Fibroblast of lung (primary cell): ENCODE measurements at regions not wholly inside any gene's neighbourhood (a gene's known extent, or its start where the extent isn't known, plus 50 kb on each side); places are given as distances from the start of the nearest gene placed in this dataset.
A peak's percentile ranks its signal among the peaks of the same experiment; 100 is the strongest.
"Not testable (repeated sequence)": the region's sequence is repeated elsewhere in the genome, so short reads cannot be mapped to it uniquely, and the experiment has no call there.

Experiments used
- DNase-seq, 2 donors: peaks; one replicate each; pipeline versions ENCODE4 v3.0.0 to v3.0.0-alpha.2; 2010; ENCODE audit warnings: low read depth in 2 of 2
- H2AFZ ChIP-seq: 2 replicates; pipeline ENCODE4 v1.5.1; 2012; ENCODE audit warnings: low read length, control low read depth, inconsistent platforms
- H3K27ac ChIP-seq: 2 replicates; pipeline ENCODE4 v1.5.1; 2011; ENCODE audit warnings: low read length, control low read depth; ENCODE audit not compliant: insufficient read depth
- H3K27me3 ChIP-seq: 2 replicates; pipeline ENCODE4 v1.5.1; 2011; ENCODE audit warnings: mild to moderate bottlenecking, low read length; ENCODE audit not compliant: control insufficient read depth, insufficient read depth
- H3K36me3 ChIP-seq: 2 replicates; pipeline ENCODE4 v1.5.1; 2011; ENCODE audit warnings: low read length; ENCODE audit not compliant: control insufficient read depth, insufficient read depth
- H3K4me1 ChIP-seq: 2 replicates; pipeline ENCODE4 v1.5.1; 2011; ENCODE audit warnings: low read length; ENCODE audit not compliant: control insufficient read depth, insufficient read depth; ENCODE audit errors: extremely low read depth
- H3K4me2 ChIP-seq: 2 replicates; pipeline ENCODE4 v1.5.1; 2011; ENCODE audit warnings: low read length, control low read depth; ENCODE audit not compliant: insufficient read depth; ENCODE audit errors: extremely low read depth
- H3K4me3 ChIP-seq, 4 experiments: fragments of 200-600 bp in 1 of 4; sonication (generic) in 1 of 4; replicated peaks in 1 of 4; 2 replicates each; pipeline ENCODE4 v1.5.1; 2011 to 2016; ENCODE audit warnings: low read length in 4 of 4, low read depth in 3 of 4, mild to moderate bottlenecking in 3 of 4, control low read depth in 2 of 4, inconsistent platforms in 1 of 4, mixed read lengths in 1 of 4; ENCODE audit not compliant: insufficient read depth in 1 of 4; ENCODE audit errors: control extremely low read depth in 1 of 4
- H3K79me2 ChIP-seq: 2 replicates; pipeline ENCODE4 v1.5.1; 2012; ENCODE audit warnings: mild to moderate bottlenecking, low read length, inconsistent platforms; ENCODE audit not compliant: control insufficient read depth, insufficient read depth
- H3K9ac ChIP-seq: 2 replicates; pipeline ENCODE4 v1.5.1; 2011; ENCODE audit warnings: mild to moderate bottlenecking, low read length, control low read depth; ENCODE audit not compliant: insufficient read depth
- H3K9me3 ChIP-seq: 2 replicates; pipeline ENCODE4 v1.5.1; 2012; ENCODE audit warnings: low read depth, low read length; ENCODE audit not compliant: control insufficient read depth, insufficient read depth
- H4K20me1 ChIP-seq: 2 replicates; pipeline ENCODE4 v1.5.1; 2011; ENCODE audit warnings: low read length; ENCODE audit not compliant: control insufficient read depth, insufficient read depth; ENCODE audit errors: extremely low read depth
- CTCF ChIP-seq, 2 donors: IDR thresholded peaks in 1 of 2; conservative IDR thresholded peaks in 1 of 2; 1 replicate in 1 of 2; 2 replicates in 1 of 2; pipeline ENCODE4 v1.5.1; 2011 to 2012; ENCODE audit warnings: low read length in 2 of 2, control low read depth in 1 of 2, inconsistent platforms in 1 of 2, low read depth in 1 of 2, mild to moderate bottlenecking in 1 of 2
- EZH2 ChIP-seq: IDR thresholded peaks from 2 replicates; pipeline ENCODE4 v1.5.1; 2012; ENCODE audit warnings: low read length, control low read depth, mild to moderate bottlenecking; ENCODE audit errors: missing control alignments

GRCh38 chr7:17411922-17412321 lies 113.5 kb downstream of the AHR start:
- H3K79me2 ChIP-seq: no peaks in the 10 kb centered on the region

GRCh38 chr7:17412883-17413282 lies 114.4 kb downstream of the AHR start:
- H3K27me3 ChIP-seq: no peaks in the 10 kb centered on the region
- H3K4me3 ChIP-seq: no peak overlapping the region
- DNase-seq: no peak
- no peak overlapping the region for H3K27ac ChIP-seq
- no peaks in the 10 kb centered on the region for H3K9me3 ChIP-seq
- no peaks in the 10 kb centered on the region for H4K20me1 ChIP-seq
- no peaks in the 10 kb centered on the region for H3K36me3 ChIP-seq
- no peak overlapping the region for H3K9ac ChIP-seq
- no peak overlapping the region for H2AFZ ChIP-seq
- H3K79me2 ChIP-seq: no peaks in the 10 kb centered on the region
- H3K4me1 ChIP-seq: peaks cover 2% of the 10 kb centered on the region
- no peak for TF ChIP-seq EZH2
- no peak for TF ChIP-seq CTCF (conservative IDR thresholded peaks at IDR 0.05 in 1 of 2, IDR thresholded peaks at IDR 0.05 in 1 of 2; ENCODE audit: low read depth in 1 of 2, low read length in 2 of 2)
- no peak overlapping the region for H3K4me2 ChIP-seq

More at GRCh38 chr7:17411922-17412321, 113.5 kb downstream of the AHR start:
- Histone ChIP-seq H3K9me3 (no peaks in the 10 kb centered on the region), H3K27me3 (no peaks in the 10 kb centered on the region), H2AFZ (no peak overlapping the region), H4K20me1 (no peaks in the 10 kb centered on the region), H3K4me2 (no peak overlapping the region), H3K4me3 (no peak overlapping the region), H3K36me3 (no peaks in the 10 kb centered on the region), H3K9ac (no peak overlapping the region), H3K27ac (no peak overlapping the region), H3K4me1 (peaks cover 3% of the 10 kb centered on the region)
- TF ChIP-seq EZH2 (no peak), CTCF (conservative IDR thresholded peaks at IDR 0.05 in 1 of 2, IDR thresholded peaks at IDR 0.05 in 1 of 2; ENCODE audit: low read depth in 1 of 2, low read length in 2 of 2) (no peak)
- DNase-seq: no peak

GRCh38 chr7:17415955-17416354 lies 117.5 kb downstream of the AHR start:
- no peaks in the 10 kb centered on the region for H3K27me3 ChIP-seq
- no peaks in the 10 kb centered on the region for H4K20me1 ChIP-seq
- H3K9ac ChIP-seq: no peak overlapping the region
- no peak overlapping the region for H3K4me2 ChIP-seq
- peak in 1 of 2 donors; percentile 68 for DNase-seq
- H3K36me3 ChIP-seq: no peaks in the 10 kb centered on the region
- H3K4me1 ChIP-seq: no peaks in the 10 kb centered on the region
- no peaks in the 10 kb centered on the region for H3K9me3 ChIP-seq
- no peak overlapping the region for H3K4me3 ChIP-seq
- H3K27ac ChIP-seq: no peak overlapping the region
- H3K79me2 ChIP-seq: no peaks in the 10 kb centered on the region
- H2AFZ ChIP-seq: no peak overlapping the region
- TF ChIP-seq EZH2 (no peak), CTCF (conservative IDR thresholded peaks at IDR 0.05 in 1 of 2, IDR thresholded peaks at IDR 0.05 in 1 of 2; ENCODE audit: low read depth in 1 of 2, low read length in 2 of 2) (no peak)

GRCh38 chr7:17420308-17421015 lies 122.0 kb downstream of the AHR start:
- H2AFZ ChIP-seq, H3K9me3 ChIP-seq, H3K4me3 ChIP-seq, H3K4me1 ChIP-seq, H3K36me3 ChIP-seq, H4K20me1 ChIP-seq, H3K79me2 ChIP-seq, H3K27ac ChIP-seq, H3K27me3 ChIP-seq, H3K4me2 ChIP-seq, H3K9ac ChIP-seq: not testable (repeated sequence)
- peak in 1 of 2 donors; percentile 76 for DNase-seq
